ENCODE measurements at regions not wholly inside any gene's neighbourhood (a gene's known extent, or its start where the extent isn't known, plus 50 kb on each side); places are given as distances from the start of the nearest gene placed in this dataset.

- WGBS, 2 donors, result 86 to 91% methylated on average over 4 of the region's 4 CpGs
- H3K36me3 ChIP-seq (ENCODE audit: control insufficient read depth in 4 of 4, insufficient read depth in 4 of 4, low read length in 4 of 4), result no peaks in the 10 kb centered on the region
- ATAC-seq (ENCODE audit: insufficient read depth, low FRiP score), result no peak
Observed at GRCh38 chr9:108702681-108703080, 153.1 kb downstream of the ACTL7B start.

GRCh38 chr9:108698801-108699200 lies 157.0 kb downstream of the ACTL7B start:
- ATAC-seq (ENCODE audit: insufficient read depth, low FRiP score) (no peak), DNase-seq (no peak)
- Histone ChIP-seq H3K9ac (ENCODE audit: insufficient read depth in 1 of 2, low read length in 2 of 2) (no peak overlapping the region), H3K36me3 (ENCODE audit: control insufficient read depth in 4 of 4, insufficient read depth in 4 of 4, low read length in 4 of 4) (no peaks in the 10 kb centered on the region), H3K9me3 (ENCODE audit: control insufficient read depth in 4 of 4, insufficient read depth in 3 of 4, low read length in 3 of 4) (peaks cover 0 to 4% (median 0%) of the 10 kb centered on the region in 4 donors), H3K27me3 (ENCODE audit: control insufficient read depth in 3 of 3, insufficient read depth in 3 of 3, low read length in 2 of 3) (no peaks in the 10 kb centered on the region), H3K4me1 (ENCODE audit: control insufficient read depth in 5 of 5, insufficient read depth in 5 of 5, low read length in 5 of 5) (no peaks in the 10 kb centered on the region), H3K4me3 (no peak overlapping the region), H3K27ac (ENCODE audit: low read depth in 1 of 2, low read length in 1 of 2) (no peak overlapping the region)
- WGBS, 2 donors, result 45 to 61% methylated on average over 1 of the region's 1 CpG
- no peak for TF ChIP-seq CTCF (IDR thresholded peaks at IDR 0.05; ENCODE audit: control extremely low read depth, extremely low read depth)

More at GRCh38 chr9:108702681-108703080, 153.1 kb downstream of the ACTL7B start:
- no peak overlapping the region for H3K9ac ChIP-seq (ENCODE audit: insufficient read depth in 1 of 2, low read length in 2 of 2)
- no peak overlapping the region for H3K4me3 ChIP-seq
- no peaks in the 10 kb centered on the region for H3K4me1 ChIP-seq (ENCODE audit: control insufficient read depth in 5 of 5, insufficient read depth in 5 of 5, low read length in 5 of 5)
- H3K9me3 ChIP-seq (ENCODE audit: control insufficient read depth in 4 of 4, insufficient read depth in 3 of 4, low read length in 3 of 4), result no peaks in the 10 kb centered on the region
- DNase-seq, result no peak
- H3K27ac ChIP-seq (ENCODE audit: low read depth in 1 of 2, low read length in 1 of 2), result no peak overlapping the region
- TF ChIP-seq CTCF (IDR thresholded peaks at IDR 0.05; ENCODE audit: control extremely low read depth, extremely low read depth), result no peak
- no peaks in the 10 kb centered on the region for H3K27me3 ChIP-seq (ENCODE audit: control insufficient read depth in 3 of 3, insufficient read depth in 3 of 3, low read length in 2 of 3)

- 75 to 94% methylated on average over 2 of the region's 2 CpGs for whole genome bisulfite sequencing, 2 donors
- no peak for TF ChIP-seq CTCF (IDR thresholded peaks at IDR 0.05; ENCODE audit: control extremely low read depth, extremely low read depth)
- H3K4me3 ChIP-seq, result no peak overlapping the region
- DNase-seq, result no peak
- no peak for ATAC-seq (ENCODE audit: insufficient read depth, low FRiP score)
- H3K9ac ChIP-seq (ENCODE audit: insufficient read depth in 1 of 2, low read length in 2 of 2), result no peak overlapping the region
- no peaks in the 10 kb centered on the region for H3K4me1 ChIP-seq (ENCODE audit: control insufficient read depth in 5 of 5, insufficient read depth in 5 of 5, low read length in 5 of 5)
- H3K27me3 ChIP-seq (ENCODE audit: control insufficient read depth in 3 of 3, insufficient read depth in 3 of 3, low read length in 2 of 3), result no peaks in the 10 kb centered on the region
- H3K36me3 ChIP-seq (ENCODE audit: control insufficient read depth in 4 of 4, insufficient read depth in 4 of 4, low read length in 4 of 4), result no peaks in the 10 kb centered on the region
- peaks cover 0 to 4% (median 0%) of the 10 kb centered on the region in 4 donors for H3K9me3 ChIP-seq (ENCODE audit: control insufficient read depth in 4 of 4, insufficient read depth in 3 of 4, low read length in 3 of 4)
- no peak overlapping the region for H3K27ac ChIP-seq (ENCODE audit: low read depth in 1 of 2, low read length in 1 of 2)
Observed at GRCh38 chr9:108698231-108698630, 157.6 kb downstream of the ACTL7B start.

- WGBS, 2 donors, result 89 to 91% methylated on average over 3 of the region's 3 CpGs
- H3K27me3 ChIP-seq (ENCODE audit: control insufficient read depth in 3 of 3, insufficient read depth in 3 of 3, low read length in 2 of 3), result no peaks in the 10 kb centered on the region
- H3K4me3 ChIP-seq, result no peak overlapping the region
- no peak overlapping the region for H3K9ac ChIP-seq (ENCODE audit: insufficient read depth in 1 of 2, low read length in 2 of 2)
- H3K9me3 ChIP-seq (ENCODE audit: control insufficient read depth in 4 of 4, insufficient read depth in 3 of 4, low read length in 3 of 4), result peaks cover 0 to 4% (median 0%) of the 10 kb centered on the region in 4 donors
- no peaks in the 10 kb centered on the region for H3K36me3 ChIP-seq (ENCODE audit: control insufficient read depth in 4 of 4, insufficient read depth in 4 of 4, low read length in 4 of 4)
- TF ChIP-seq CTCF (IDR thresholded peaks at IDR 0.05; ENCODE audit: control extremely low read depth, extremely low read depth), result no peak
- no peaks in the 10 kb centered on the region for H3K4me1 ChIP-seq (ENCODE audit: control insufficient read depth in 5 of 5, insufficient read depth in 5 of 5, low read length in 5 of 5)
- no peak overlapping the region for H3K27ac ChIP-seq (ENCODE audit: low read depth in 1 of 2, low read length in 1 of 2)
- no peak for ATAC-seq (ENCODE audit: insufficient read depth, low FRiP score)
- DNase-seq, result no peak
Observed at GRCh38 chr9:108696156-108696555, 159.6 kb downstream of the ACTL7B start.
